ENCODE measurements at regions not wholly inside any gene's neighbourhood (a gene's known extent, or its start where the extent isn't known, plus 50 kb on each side); places are given as distances from the start of the nearest gene placed in this dataset.

GRCh38 chr15:70453238-70453637 is 310.1 kb downstream of the UACA start:
- no peak for TF ChIP-seq CTCF (conservative IDR thresholded peaks at IDR 0.05; ENCODE audit: low read depth, low read length)
- no peak for TF ChIP-seq EZH2 (IDR thresholded peaks at IDR 0.05; ENCODE audit: borderline replicate concordance, low read depth, low read length, poor library complexity, severe bottlenecking)

Measured in A673 (cell line).